ENCODE measurements at regions not wholly inside any gene's neighbourhood (a gene's known extent, or its start where the extent isn't known, plus 50 kb on each side); places are given as distances from the start of the nearest gene placed in this dataset.

GRCh38 chr5:26323794-26324193 lies 714.6 kb downstream of the CDH9 start:
- no peaks in the 10 kb centered on the region for H3K36me3 ChIP-seq (ENCODE audit: control insufficient read depth, insufficient read depth, low read length)
- no peak overlapping the region for H3K27ac ChIP-seq (ENCODE audit: low read depth, low read length)
- 94% methylated on average over 12 of the region's 13 CpGs for WGBS (ENCODE audit: insufficient coverage)
- no peak for DNase-seq (ENCODE audit: low read depth in 4 of 6, low spot score in 6 of 6)
- H3K9me3 ChIP-seq (ENCODE audit: control insufficient read depth, insufficient read depth, low read length): no peaks in the 10 kb centered on the region
- H3K4me3 ChIP-seq (ENCODE audit: low read depth, low read length): no peak overlapping the region
- no peaks in the 10 kb centered on the region for H3K4me1 ChIP-seq (ENCODE audit: control insufficient read depth, insufficient read depth, low read length)
- H3K27me3 ChIP-seq (ENCODE audit: control insufficient read depth, insufficient read depth, low read length): no peaks in the 10 kb centered on the region

- Histone ChIP-seq H3K36me3 (ENCODE audit: control insufficient read depth, insufficient read depth, low read length) (no peaks in the 10 kb centered on the region), H3K4me3 (ENCODE audit: low read depth, low read length) (no peak overlapping the region), H3K27ac (ENCODE audit: low read depth, low read length) (no peak overlapping the region), H3K9me3 (ENCODE audit: control insufficient read depth, insufficient read depth, low read length) (no peaks in the 10 kb centered on the region), H3K27me3 (ENCODE audit: control insufficient read depth, insufficient read depth, low read length) (no peaks in the 10 kb centered on the region), H3K4me1 (ENCODE audit: control insufficient read depth, insufficient read depth, low read length) (no peaks in the 10 kb centered on the region)
- DNase-seq (ENCODE audit: low read depth in 4 of 6, low spot score in 6 of 6): no peak
- no CpG with 5 or more reads among the region's 2 CpGs for WGBS (ENCODE audit: insufficient coverage)
Measured at GRCh38 chr5:26321278-26321677, 717.1 kb downstream of the CDH9 start.

DNA sequence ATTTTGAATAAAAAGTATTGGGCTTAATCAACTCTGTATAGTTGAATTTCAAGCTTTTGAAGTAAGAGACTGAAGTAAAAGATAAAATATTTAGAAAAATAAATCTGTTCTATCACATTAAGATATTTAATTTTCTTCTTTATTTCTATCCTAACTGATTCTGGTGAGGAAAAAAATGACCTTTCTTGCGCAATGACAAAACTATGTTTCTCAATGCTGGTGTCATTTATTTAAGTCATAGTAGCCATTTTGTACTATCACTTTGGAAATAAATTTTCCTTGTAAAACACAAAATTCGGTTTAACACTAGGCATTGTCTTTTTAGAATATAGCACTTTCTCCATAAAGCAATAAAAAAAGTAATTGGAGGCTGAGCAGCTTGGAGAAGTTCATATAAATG lies 728.0 kb downstream of the CDH9 start:
- Histone ChIP-seq H3K36me3 (ENCODE audit: control insufficient read depth, insufficient read depth, low read length) (no peaks in the 10 kb centered on the region), H3K9me3 (ENCODE audit: control insufficient read depth, insufficient read depth, low read length) (no peaks in the 10 kb centered on the region), H3K4me1 (ENCODE audit: control insufficient read depth, insufficient read depth, low read length) (no peaks in the 10 kb centered on the region), H3K27me3 (ENCODE audit: control insufficient read depth, insufficient read depth, low read length) (no peaks in the 10 kb centered on the region), H3K27ac (ENCODE audit: low read depth, low read length) (no peak overlapping the region), H3K4me3 (ENCODE audit: low read depth, low read length) (no peak overlapping the region)
- no peak for DNase-seq (ENCODE audit: low read depth in 4 of 6, low spot score in 6 of 6)
- no CpG with 5 or more reads among the region's 2 CpGs for WGBS (ENCODE audit: insufficient coverage)

GRCh38 chr5:26295541-26295940 lies 742.8 kb downstream of the CDH9 start:
- Histone ChIP-seq H3K4me1 (ENCODE audit: control insufficient read depth, insufficient read depth, low read length) (no peaks in the 10 kb centered on the region), H3K27ac (ENCODE audit: low read depth, low read length) (no peak overlapping the region), H3K9me3 (ENCODE audit: control insufficient read depth, insufficient read depth, low read length) (no peaks in the 10 kb centered on the region), H3K36me3 (ENCODE audit: control insufficient read depth, insufficient read depth, low read length) (no peaks in the 10 kb centered on the region), H3K27me3 (ENCODE audit: control insufficient read depth, insufficient read depth, low read length) (no peaks in the 10 kb centered on the region), H3K4me3 (ENCODE audit: low read depth, low read length) (no peak overlapping the region)
- no CpG with 5 or more reads among the region's 1 CpG for WGBS (ENCODE audit: insufficient coverage)
- no peak for DNase-seq (ENCODE audit: low read depth in 4 of 6, low spot score in 6 of 6)

DNA sequence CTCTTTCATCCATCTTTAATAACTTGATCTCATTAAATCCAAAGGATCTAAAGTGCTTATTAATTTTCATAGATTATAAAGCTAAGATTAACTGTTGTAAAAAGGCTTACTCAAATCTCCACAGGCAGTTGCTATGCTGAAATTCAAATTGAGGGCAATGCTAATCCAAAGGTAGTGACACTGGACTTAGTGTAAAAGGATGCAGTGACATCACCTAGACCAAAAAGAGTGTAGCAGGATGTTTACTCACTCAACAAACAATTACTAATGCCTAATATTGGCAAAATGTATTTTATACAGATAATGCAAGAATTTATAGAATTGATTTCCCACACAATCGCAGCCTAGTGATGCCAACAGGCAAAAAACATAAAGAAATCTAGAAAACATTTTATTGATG lies 756.2 kb downstream of the CDH9 start:
- Histone ChIP-seq H3K4me3 (ENCODE audit: low read depth, low read length) (no peak overlapping the region), H3K36me3 (ENCODE audit: control insufficient read depth, insufficient read depth, low read length) (no peaks in the 10 kb centered on the region), H3K9me3 (ENCODE audit: control insufficient read depth, insufficient read depth, low read length) (no peaks in the 10 kb centered on the region), H3K27ac (ENCODE audit: low read depth, low read length) (no peak overlapping the region), H3K4me1 (ENCODE audit: control insufficient read depth, insufficient read depth, low read length) (no peaks in the 10 kb centered on the region), H3K27me3 (ENCODE audit: control insufficient read depth, insufficient read depth, low read length) (no peaks in the 10 kb centered on the region)
- DNase-seq (ENCODE audit: low read depth in 4 of 6, low spot score in 6 of 6): peak in 1 of 6 donors; percentile 19
- no CpG with 5 or more reads among the region's 1 CpG for WGBS (ENCODE audit: insufficient coverage)

- no peaks in the 10 kb centered on the region for H3K27me3 ChIP-seq (ENCODE audit: control insufficient read depth, insufficient read depth, low read length)
- no peak overlapping the region for H3K27ac ChIP-seq (ENCODE audit: low read depth, low read length)
- H3K9me3 ChIP-seq (ENCODE audit: control insufficient read depth, insufficient read depth, low read length): no peaks in the 10 kb centered on the region
- WGBS (ENCODE audit: insufficient coverage): 67% methylated on average over 1 of the region's 2 CpGs
- H3K36me3 ChIP-seq (ENCODE audit: control insufficient read depth, insufficient read depth, low read length): no peaks in the 10 kb centered on the region
- H3K4me1 ChIP-seq (ENCODE audit: control insufficient read depth, insufficient read depth, low read length): no peaks in the 10 kb centered on the region
- DNase-seq (ENCODE audit: low read depth in 4 of 6, low spot score in 6 of 6): no peak
- no peak overlapping the region for H3K4me3 ChIP-seq (ENCODE audit: low read depth, low read length)
Measured at GRCh38 chr5:26278078-26278477, 760.3 kb downstream of the CDH9 start.

DNA sequence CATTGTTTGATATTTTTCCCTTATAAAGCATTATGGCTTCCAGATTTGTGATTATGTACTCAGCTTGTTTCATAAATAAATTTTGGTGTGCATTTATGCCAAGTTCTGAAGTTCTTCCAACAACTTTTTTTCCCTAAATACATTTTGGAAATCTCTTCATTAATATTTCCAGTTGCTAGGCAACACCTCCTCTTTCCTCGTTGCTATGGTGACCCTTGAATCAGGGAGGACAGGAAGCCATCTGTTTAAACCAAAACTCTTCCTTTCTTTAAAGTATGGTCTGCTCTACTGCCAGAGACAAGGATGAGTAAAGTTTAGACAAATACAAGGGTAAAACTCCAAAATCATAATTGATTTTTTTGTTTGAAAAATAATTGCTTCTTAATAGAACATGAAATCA lies 779.3 kb downstream of the CDH9 start:
- no peaks in the 10 kb centered on the region for H3K4me1 ChIP-seq (ENCODE audit: control insufficient read depth, insufficient read depth, low read length)
- H3K9me3 ChIP-seq (ENCODE audit: control insufficient read depth, insufficient read depth, low read length): peaks cover 4% of the 10 kb centered on the region
- peak in 2 of 6 donors; percentile 67 to 80 for DNase-seq (ENCODE audit: low read depth in 4 of 6, low spot score in 6 of 6)
- H3K4me3 ChIP-seq (ENCODE audit: low read depth, low read length): no peak overlapping the region
- H3K27ac ChIP-seq (ENCODE audit: low read depth, low read length): no peak overlapping the region
- H3K27me3 ChIP-seq (ENCODE audit: control insufficient read depth, insufficient read depth, low read length): no peaks in the 10 kb centered on the region
- no CpG with 5 or more reads among the region's 1 CpG for WGBS (ENCODE audit: insufficient coverage)
- H3K36me3 ChIP-seq (ENCODE audit: control insufficient read depth, insufficient read depth, low read length): no peaks in the 10 kb centered on the region

GRCh38 chr5:26245321-26245720 lies 793.1 kb downstream of the CDH9 start:
- Histone ChIP-seq H3K36me3 (ENCODE audit: control insufficient read depth, insufficient read depth, low read length) (no peaks in the 10 kb centered on the region), H3K27ac (ENCODE audit: low read depth, low read length) (no peak overlapping the region), H3K4me3 (ENCODE audit: low read depth, low read length) (no peak overlapping the region), H3K27me3 (ENCODE audit: control insufficient read depth, insufficient read depth, low read length) (no peaks in the 10 kb centered on the region), H3K9me3 (ENCODE audit: control insufficient read depth, insufficient read depth, low read length) (no peaks in the 10 kb centered on the region), H3K4me1 (ENCODE audit: control insufficient read depth, insufficient read depth, low read length) (no peaks in the 10 kb centered on the region)
- peak in 1 of 6 donors; percentile 44 for DNase-seq (ENCODE audit: low read depth in 4 of 6, low spot score in 6 of 6)
- 32% methylated on average over 4 of the region's 5 CpGs for WGBS (ENCODE audit: insufficient coverage)

- 33% methylated on average over 1 of the region's 4 CpGs for WGBS (ENCODE audit: insufficient coverage)
- Histone ChIP-seq H3K4me1 (ENCODE audit: control insufficient read depth, insufficient read depth, low read length) (no peaks in the 10 kb centered on the region), H3K9me3 (ENCODE audit: control insufficient read depth, insufficient read depth, low read length) (peaks cover 2% of the 10 kb centered on the region), H3K27ac (ENCODE audit: low read depth, low read length) (no peak overlapping the region), H3K27me3 (ENCODE audit: control insufficient read depth, insufficient read depth, low read length) (no peaks in the 10 kb centered on the region), H3K36me3 (ENCODE audit: control insufficient read depth, insufficient read depth, low read length) (no peaks in the 10 kb centered on the region), H3K4me3 (ENCODE audit: low read depth, low read length) (no peak overlapping the region)
- DNase-seq (ENCODE audit: low read depth in 4 of 6, low spot score in 6 of 6): peak in 1 of 6 donors; percentile 67
Measured at GRCh38 chr5:26239588-26239987, 798.8 kb downstream of the CDH9 start.

DNA sequence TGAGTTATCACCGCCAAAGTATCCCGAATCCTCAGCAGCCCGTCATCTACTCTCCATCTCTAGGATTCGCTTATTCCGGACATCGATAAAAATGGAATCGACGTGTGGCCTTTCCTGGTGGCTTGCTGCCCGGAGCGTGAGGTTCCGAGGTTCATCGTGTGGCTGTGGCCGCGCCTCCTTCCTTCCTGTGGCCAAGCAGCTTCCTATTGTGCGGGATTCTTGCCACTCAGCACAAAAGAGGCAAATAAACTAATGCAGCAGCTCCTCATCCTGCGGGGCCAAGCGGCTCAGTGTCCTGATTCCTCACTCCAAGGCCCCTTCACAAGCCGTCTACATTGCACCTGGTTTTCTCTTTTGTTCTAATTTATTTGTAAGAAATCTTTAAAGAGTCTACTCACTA lies 800.9 kb downstream of the CDH9 start:
- H3K27ac ChIP-seq (ENCODE audit: low read depth, low read length): no peak overlapping the region
- 95% methylated on average over 14 of the region's 18 CpGs for WGBS (ENCODE audit: insufficient coverage)
- H3K36me3 ChIP-seq (ENCODE audit: control insufficient read depth, insufficient read depth, low read length): no peaks in the 10 kb centered on the region
- H3K27me3 ChIP-seq (ENCODE audit: control insufficient read depth, insufficient read depth, low read length): no peaks in the 10 kb centered on the region
- peaks cover 2% of the 10 kb centered on the region for H3K9me3 ChIP-seq (ENCODE audit: control insufficient read depth, insufficient read depth, low read length)
- no peak for DNase-seq (ENCODE audit: low read depth in 4 of 6, low spot score in 6 of 6)
- no peaks in the 10 kb centered on the region for H3K4me1 ChIP-seq (ENCODE audit: control insufficient read depth, insufficient read depth, low read length)
- no peak overlapping the region for H3K4me3 ChIP-seq (ENCODE audit: low read depth, low read length)

Data from spinal cord (tissue), 9 donors.